DMS79 treated with DMSO at 0.1 percent for 48 hours (cell line): ENCODE measurements at regions not wholly inside any gene's neighbourhood (a gene's known extent, or its start where the extent isn't known, plus 50 kb on each side); places are given as distances from the start of the nearest gene placed in this dataset.
"Not testable (repeated sequence)": the region's sequence is repeated elsewhere in the genome, so short reads cannot be mapped to it uniquely, and the experiment has no call there.

Experiments used
- DNase-seq: peaks from one replicate; lab custom pipeline; 2025; lab: John Stamatoyannopoulos, UW

DNA sequence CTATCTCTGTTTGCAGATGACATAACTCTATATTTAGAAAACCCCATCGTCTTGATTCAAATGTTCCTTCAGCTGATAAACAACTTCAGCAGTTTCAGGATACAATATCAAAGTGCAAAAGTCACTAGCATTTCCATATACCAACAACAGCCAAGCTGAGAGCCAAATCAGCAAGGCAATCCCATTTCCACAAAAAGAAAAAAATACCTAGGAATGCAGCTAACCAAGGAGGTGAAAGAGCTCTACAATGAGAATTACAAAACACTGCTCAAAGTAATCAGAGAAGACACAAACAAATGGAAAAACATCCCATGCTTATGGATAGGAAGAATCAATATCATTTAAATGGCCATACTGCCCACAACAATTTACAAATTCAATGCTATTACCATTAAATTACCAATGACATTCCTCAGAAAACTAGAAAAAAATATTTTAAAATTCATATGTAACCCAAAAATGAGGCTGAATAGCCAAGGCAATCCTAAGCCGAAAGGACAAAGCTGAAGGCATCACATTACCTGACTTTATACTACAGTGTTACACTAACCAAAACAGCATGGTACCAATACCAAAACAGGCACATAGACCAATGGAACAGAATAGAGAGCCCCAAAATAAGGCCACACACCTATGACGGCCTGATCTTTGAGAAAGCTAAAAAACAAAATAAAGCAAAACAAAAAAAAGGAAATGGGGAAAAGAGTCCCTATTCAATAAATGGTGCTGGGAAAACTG is 901.7 kb downstream of the LRFN5 start:
- no peak for DNase-seq

GRCh38 chr14:42504433-42504832 is 897.8 kb downstream of the LRFN5 start:
- DNase-seq = no peak

DNA sequence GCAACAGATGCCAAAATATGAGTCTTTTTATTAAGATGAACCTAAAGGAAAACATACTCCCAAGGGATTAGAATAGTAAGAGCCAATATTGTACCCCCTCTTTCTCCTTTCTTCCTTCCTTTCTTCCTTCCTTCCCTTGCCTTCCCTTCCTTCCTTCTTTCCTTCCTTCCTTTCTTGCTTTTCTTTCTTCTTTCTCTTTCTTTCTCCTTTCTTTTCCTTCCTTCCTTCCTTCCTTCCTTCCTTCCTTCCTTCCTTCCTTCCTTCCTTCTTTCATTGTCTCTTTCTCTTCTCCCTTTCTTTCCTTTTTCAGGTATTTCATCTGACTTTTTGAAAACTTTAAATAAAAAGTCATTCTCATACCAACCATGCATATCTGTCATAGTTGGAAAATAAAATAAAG is 892.5 kb downstream of the LRFN5 start:
- DNase-seq = no peak

- no peak for DNase-seq
These were observed 883.9 kb downstream of the LRFN5 start for GRCh38 chr14:42490536-42490935.

GRCh38 chr14:42488965-42489364 is 882.3 kb downstream of the LRFN5 start:
- DNase-seq = no peak

- not testable (repeated sequence) for DNase-seq
These were observed 875.8 kb downstream of the LRFN5 start for GRCh38 chr14:42482345-42482971.

- not testable (repeated sequence) for DNase-seq
These were observed 875.0 kb downstream of the LRFN5 start for GRCh38 chr14:42481714-42482113.

DNA sequence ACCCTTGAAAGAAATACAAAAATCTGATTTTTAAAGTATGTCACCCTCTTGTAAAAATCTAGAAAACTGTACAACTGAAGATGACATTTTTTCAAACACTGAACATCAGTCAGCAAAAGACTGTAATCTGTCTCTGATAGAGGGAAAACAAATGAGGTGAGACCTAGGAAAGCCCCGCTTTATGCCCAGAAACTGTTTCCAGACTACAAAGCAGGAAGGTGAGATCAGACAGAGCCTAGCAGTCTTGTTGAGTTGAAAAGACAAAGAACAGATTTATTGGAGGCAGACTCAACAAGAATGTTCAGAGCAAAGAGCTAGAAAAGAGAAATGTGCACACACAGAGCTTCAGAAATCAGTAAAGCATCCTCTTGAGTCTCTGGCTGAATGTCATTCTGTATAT is 873.6 kb downstream of the LRFN5 start:
- DNase-seq = no peak

DNA sequence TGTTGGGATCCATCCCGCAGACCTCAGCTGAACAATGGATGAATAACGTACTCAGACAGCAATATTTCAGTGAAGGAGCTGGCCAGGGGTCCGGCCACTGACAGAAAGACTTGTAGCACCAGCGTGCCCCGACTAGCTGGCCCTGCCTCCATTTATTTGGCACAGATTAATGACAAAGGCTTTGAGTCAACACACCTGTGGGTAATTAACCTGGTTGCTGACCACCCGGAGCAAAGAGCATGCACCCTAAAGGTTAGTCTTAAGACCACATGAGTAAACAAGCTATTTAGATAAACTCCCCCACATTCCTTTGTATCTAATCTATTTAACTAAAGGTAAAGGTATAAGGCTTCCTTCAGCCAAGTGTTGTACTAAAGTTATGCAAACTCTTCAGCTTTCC is 868.6 kb downstream of the LRFN5 start:
- DNase-seq = no peak

- no peak for DNase-seq
These were observed 863.7 kb downstream of the LRFN5 start for GRCh38 chr14:42470427-42470719.

DNA sequence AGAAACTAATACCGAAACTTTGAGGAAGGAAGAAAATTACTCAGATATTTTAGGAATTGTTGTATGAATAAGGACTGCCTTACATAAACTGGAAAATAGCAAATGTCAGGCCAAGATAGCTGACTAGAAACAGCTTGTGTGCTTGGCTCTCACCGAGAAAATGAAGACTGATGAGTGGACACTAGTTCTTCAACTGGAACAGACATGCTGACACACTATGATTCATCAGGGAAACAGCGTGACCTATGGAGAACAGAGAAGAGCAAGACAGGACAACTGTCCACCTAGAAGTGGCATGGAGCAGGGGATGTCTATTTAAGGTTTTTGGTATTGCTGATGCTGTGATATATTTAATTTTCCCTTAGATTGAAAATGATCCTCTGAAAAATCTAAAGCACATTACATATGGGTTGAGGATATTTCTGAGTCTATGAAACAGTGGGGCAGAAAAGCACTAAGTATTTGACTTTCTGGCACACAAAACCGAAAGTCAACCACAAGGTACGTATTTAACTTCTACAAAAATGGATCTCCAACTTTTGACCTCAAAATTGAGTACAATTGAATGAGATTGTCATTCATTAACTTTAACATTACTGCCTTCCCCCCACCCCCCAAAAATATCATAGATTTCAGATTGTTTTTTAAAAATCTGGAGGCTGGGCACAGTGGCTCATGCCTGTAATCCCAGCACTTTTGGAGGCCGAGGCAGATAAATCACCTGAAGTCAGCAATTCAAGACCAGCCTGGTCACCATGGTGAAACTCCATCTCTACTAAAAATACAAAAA is 863.2 kb downstream of the LRFN5 start:
- DNase-seq = no peak

DNA sequence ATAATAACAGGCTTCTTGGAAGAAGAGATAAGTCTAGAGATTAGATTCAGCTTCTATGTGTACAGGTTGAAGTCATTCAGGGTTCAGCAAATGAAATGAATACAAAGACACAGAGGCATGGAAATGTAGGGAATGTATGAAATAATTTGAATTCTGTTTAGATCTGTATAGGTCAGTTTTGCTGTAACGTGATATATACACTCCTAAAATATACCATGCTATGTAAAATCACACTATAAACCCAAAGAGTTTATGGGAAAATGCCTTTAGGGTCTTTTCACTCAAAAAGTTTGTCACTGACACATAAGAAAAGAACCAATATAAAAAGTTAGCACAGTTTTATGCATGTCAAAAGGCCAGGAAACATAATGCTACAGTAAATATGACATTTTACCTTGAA is 854.0 kb downstream of the LRFN5 start:
- DNase-seq = no peak

DNA sequence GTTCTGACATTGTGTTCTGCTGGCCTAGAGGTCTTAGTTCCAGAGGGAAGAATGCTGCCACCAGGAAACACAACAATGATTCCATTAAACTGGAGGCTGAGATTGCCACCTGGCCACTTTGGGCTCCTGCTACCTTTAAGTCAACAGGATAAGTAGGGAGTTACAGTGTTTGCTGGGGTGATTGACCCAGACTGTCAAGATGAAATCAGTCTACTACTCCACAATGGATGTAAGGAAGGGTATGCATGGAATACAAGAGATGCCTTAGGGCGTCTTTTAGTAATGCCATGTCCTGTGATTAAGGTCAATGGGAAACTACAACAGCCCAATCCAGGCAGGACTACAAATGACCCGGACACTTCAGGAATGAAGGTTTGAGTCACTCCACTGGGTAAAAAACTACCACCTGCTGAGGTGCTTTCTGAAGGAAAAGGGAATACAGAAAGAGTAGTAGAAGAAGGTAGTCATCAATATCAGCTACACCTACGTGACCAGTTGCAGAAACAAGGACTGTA is 852.6 kb downstream of the LRFN5 start:
- DNase-seq = no peak

DNA sequence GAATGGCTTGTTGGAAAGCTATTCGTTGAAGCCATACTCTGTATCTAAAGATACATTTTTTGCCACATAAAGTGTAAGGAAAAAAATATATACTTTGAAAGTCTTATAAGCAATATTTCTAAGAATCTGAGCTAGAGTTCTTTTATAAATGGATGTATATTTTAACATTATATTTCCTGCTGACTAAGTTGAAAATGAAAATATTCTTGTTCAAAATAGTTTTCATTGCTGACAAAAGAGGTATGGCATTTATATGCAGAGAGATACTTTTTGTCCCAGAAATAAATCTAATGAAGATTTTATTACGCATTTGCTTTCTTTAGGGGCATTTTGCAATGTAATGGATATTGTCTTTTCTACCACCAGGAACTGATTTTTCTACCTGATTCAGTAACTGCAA is 834.9 kb downstream of the LRFN5 start:
- DNase-seq = no peak

- no peak for DNase-seq
These were observed 831.1 kb downstream of the LRFN5 start for GRCh38 chr14:42437809-42438208.

- no peak for DNase-seq
These were observed 822.7 kb downstream of the LRFN5 start for GRCh38 chr14:42429401-42429800.

DNA sequence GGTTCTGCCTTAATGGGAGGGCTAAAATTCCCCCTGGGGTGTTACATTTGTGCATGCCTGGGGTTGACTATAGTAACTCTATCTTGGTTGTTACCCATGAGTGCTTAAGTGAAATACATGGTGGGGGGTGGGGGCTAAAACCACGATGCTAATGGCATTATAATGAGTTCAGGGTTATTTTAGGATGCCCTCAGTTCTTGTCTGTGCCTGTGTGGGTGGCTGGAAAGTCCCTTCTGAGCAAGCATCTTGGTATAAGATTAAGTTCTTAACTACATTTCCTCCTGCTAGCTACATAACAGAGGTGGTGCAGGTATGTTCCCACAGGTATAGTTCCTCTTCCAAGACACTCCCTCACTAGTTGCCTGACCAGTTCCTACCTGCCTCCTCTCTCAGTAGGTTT is 822.3 kb downstream of the LRFN5 start:
- DNase-seq = no peak

- DNase-seq = no peak
These were observed 817.8 kb downstream of the LRFN5 start for GRCh38 chr14:42424501-42424900.

- no peak for DNase-seq
These were observed 814.9 kb downstream of the LRFN5 start for GRCh38 chr14:42421377-42422078.

DNA sequence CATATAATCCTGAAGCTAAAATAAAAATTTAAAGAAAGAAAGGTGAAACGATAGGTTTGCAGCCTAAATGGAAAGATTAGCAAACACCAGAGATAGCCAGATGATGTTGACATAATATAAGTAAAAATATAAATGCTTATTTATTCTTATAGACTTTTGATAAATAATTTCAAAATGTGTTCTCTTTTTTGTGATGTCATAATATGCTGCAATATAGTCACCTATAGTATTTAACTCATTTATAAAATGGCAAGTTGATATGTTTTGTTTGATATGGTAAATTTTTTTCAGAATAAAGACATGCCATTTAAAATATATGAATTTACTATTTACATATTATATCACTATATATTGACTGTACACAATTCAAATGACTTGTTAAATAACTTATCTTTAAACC is 813.4 kb downstream of the LRFN5 start:
- DNase-seq = no peak

DNA sequence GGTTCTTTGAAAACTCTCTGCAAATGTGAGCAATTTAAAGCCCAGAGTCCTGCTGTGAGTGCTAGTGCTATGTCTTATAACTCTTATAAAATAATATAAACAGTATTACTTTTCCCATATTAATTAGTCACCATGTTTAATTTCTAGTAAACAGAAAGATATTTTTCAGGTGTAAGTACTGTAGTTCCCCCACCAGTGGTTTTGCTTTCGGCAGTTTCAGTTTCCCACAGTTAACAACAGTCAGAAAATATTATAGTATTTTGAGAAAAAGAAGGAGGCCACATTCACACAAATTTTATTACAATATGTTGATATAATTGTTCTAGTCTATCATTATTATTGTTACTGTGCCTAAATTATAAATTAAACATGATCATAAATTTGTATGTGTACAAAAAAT is 800.5 kb downstream of the LRFN5 start:
- DNase-seq = no peak

- no peak for DNase-seq
These were observed 784.6 kb downstream of the LRFN5 start for GRCh38 chr14:42391146-42391834.
